Right lobe of liver (tissue), 4 donors: ENCODE measurements at regions not wholly inside any gene's neighbourhood (a gene's known extent, or its start where the extent isn't known, plus 50 kb on each side); places are given as distances from the start of the nearest gene placed in this dataset.

ENCODE experiments used
- POLR2A ChIP-seq: fragments of 450-650 bp; IDR thresholded peaks from one replicate; pipeline ENCODE4 v1.6.1; 2017; ENCODE audit warnings: antibody characterized with exemption, mild to moderate bottlenecking
- TF ChIP-seq, protein P1 (sequence below), 4 donors: fragments of 200-600 bp in 3 of 4; fragments of 450-650 bp in 1 of 4; IDR thresholded peaks; one replicate each; pipeline versions ENCODE4 v1.5.1 to v1.8.0; 2016 to 2022; ENCODE audit warnings: antibody characterized with exemption in 4 of 4, mild to moderate bottlenecking in 2 of 4
- donor health status: DM: no; HTN: no; CAD: no.
- donor health status: DM: no; HTN: no; CAD: no.
- donor health status: DM: no; HTN: yes; CAD: no.

DNA sequence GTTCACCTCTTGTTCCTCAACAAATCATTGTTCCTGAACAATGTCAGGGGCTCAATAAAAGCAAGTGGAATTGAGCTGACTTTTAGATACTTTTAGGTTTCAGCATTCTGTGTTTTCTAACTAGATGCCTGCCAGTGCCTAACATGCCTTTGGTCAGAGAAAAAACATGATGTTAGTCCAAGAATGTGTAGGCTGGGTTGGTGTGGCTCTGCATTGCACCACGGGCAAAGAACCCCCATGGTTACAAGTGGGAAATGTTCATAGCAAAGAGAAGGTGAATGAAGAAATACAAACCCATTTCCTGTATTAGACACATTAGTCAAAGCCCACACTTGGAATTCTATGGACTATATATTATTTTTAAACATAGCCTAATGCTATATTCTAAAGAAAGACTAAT lies 193.3 kb downstream of the TMEM200A start:
- TF ChIP-seq, protein P1, sequence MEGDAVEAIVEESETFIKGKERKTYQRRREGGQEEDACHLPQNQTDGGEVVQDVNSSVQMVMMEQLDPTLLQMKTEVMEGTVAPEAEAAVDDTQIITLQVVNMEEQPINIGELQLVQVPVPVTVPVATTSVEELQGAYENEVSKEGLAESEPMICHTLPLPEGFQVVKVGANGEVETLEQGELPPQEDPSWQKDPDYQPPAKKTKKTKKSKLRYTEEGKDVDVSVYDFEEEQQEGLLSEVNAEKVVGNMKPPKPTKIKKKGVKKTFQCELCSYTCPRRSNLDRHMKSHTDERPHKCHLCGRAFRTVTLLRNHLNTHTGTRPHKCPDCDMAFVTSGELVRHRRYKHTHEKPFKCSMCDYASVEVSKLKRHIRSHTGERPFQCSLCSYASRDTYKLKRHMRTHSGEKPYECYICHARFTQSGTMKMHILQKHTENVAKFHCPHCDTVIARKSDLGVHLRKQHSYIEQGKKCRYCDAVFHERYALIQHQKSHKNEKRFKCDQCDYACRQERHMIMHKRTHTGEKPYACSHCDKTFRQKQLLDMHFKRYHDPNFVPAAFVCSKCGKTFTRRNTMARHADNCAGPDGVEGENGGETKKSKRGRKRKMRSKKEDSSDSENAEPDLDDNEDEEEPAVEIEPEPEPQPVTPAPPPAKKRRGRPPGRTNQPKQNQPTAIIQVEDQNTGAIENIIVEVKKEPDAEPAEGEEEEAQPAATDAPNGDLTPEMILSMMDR (IDR thresholded peaks at IDR 0.05) = no peak
- TF ChIP-seq POLR2A = no peak
